ENCODE measurements at regions not wholly inside any gene's neighbourhood (a gene's known extent, or its start where the extent isn't known, plus 50 kb on each side); places are given as distances from the start of the nearest gene placed in this dataset.

DNA sequence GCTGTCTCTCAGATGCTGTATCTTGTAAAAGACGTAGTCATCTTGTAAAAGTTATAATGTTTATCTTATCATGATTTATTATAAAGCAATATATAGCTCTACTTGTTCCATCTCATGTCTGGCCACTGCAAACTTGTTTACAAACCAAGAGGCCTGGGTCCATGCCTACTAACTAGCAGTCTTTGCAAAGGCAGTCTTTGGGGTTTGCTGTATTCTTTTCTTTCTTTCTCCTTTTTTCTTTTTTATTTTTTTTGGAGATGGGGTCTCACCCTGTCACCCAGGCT, 272.6 kb downstream of the GATA3 start:
- TF ChIP-seq, protein P1, sequence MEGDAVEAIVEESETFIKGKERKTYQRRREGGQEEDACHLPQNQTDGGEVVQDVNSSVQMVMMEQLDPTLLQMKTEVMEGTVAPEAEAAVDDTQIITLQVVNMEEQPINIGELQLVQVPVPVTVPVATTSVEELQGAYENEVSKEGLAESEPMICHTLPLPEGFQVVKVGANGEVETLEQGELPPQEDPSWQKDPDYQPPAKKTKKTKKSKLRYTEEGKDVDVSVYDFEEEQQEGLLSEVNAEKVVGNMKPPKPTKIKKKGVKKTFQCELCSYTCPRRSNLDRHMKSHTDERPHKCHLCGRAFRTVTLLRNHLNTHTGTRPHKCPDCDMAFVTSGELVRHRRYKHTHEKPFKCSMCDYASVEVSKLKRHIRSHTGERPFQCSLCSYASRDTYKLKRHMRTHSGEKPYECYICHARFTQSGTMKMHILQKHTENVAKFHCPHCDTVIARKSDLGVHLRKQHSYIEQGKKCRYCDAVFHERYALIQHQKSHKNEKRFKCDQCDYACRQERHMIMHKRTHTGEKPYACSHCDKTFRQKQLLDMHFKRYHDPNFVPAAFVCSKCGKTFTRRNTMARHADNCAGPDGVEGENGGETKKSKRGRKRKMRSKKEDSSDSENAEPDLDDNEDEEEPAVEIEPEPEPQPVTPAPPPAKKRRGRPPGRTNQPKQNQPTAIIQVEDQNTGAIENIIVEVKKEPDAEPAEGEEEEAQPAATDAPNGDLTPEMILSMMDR (IDR thresholded peaks at IDR 0.05): no peak
- Histone ChIP-seq H3K4me1 (peaks cover 2% of the 10 kb centered on the region), H3K27me3 (ENCODE audit: low read depth) (peaks cover 2% of the 10 kb centered on the region), H3K4me3 (no peak overlapping the region), H3K36me3 (no peaks in the 10 kb centered on the region), H3K27ac (no peak overlapping the region), H3K9me3 (no peaks in the 10 kb centered on the region)
- DNase-seq: no peak
- ATAC-seq: no peak
- intact Hi-C loops (cut with DNase I): no loop called here

DNA sequence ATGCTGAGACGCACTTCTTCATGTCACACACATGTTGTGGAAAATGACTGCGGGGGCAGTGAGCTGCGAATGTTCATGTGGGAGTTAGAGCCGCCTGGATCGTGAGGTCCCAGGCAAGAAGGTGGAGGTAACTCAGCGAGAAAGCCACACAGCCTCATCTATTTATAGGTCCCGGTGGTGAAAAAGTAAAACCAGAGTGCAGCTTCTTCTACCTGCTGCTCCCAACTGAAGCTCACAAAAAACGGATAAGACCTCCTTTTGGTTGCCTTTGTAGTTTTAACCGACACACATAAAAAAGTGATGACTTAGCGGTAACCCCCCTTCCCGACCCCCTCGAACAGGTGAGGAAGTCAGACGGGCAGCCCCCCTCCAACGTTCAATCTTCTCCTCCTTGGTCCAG, 276.9 kb downstream of the GATA3 start:
- TF ChIP-seq, protein P1 (IDR thresholded peaks at IDR 0.05): no peak
- Histone ChIP-seq H3K36me3 (no peaks in the 10 kb centered on the region), H3K9me3 (no peaks in the 10 kb centered on the region), H3K4me1 (peaks cover 8% of the 10 kb centered on the region), H3K27ac (no peak overlapping the region), H3K27me3 (ENCODE audit: low read depth) (peaks cover 26% of the 10 kb centered on the region), H3K4me3 (no peak overlapping the region)
- DNase-seq: no peak
- intact Hi-C loops (cut with DNase I): no loop called here
- ATAC-seq: no peak

DNA sequence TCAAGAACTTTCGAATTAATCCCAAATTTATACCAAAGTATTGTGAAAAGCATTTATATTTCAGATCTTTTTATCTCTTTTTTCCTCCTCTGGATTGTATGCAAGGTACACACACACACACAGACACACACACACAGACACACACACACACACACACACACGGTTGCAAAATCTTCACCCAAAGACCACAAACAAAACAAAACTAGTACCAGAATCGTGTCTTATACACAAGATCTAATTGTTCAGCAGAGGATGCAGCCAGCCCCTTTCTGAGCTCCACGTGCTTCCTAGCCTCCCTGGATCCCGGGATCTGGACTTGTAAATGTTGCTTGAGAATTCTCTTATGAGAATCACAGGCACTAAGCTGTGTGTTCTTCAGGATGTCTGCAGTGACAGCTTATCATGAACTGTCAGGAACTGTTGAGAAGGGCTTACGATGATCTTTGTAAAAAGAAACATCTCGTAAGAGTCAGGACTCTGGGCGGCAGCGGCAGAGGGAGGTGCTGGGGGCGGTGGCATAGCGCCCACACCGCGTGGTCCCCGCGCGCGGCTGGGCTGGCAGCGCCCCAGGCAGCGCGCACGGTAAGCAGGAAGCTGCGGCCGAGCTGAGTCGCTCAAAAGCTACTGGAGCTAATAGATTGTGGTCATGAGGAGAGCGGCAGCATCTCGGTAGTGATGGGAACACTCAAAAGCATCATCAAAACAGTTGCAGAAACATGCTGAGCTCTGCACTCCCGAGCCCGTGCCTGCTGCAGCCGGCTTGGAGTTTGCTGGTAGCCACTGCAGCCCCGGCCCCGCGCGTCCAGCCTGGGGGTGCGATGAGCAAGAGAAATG, 277.6 kb downstream of the GATA3 start:
- H3K4me3 ChIP-seq: peak overlapping the region; percentile 40
- intact Hi-C loops (cut with DNase I): no loop called here

DNA sequence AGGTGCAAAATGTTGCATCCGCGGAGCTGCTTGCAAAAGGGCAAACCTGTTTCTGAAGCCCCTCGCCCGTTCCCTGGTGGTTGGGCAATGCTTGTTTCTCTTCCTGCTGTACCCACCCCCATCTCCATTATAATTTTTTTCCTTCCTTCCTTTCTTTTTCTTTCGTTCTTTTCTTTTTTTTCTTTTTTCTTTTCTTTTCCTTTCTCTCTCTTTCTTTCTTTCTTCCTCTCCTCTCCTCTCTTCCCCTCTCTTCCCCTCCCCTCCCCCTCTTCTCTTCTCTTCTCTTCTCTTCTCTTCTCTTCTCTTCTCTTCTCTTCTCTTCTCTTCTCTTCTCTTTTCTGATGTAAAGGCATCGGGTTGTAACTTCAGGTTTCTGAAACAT, 278.2 kb downstream of the GATA3 start:
- H3K27me3 ChIP-seq (ENCODE audit: low read depth): peaks cover 29% of the 10 kb centered on the region
- TF ChIP-seq, protein P1 (IDR thresholded peaks at IDR 0.05): no peak
- intact Hi-C loops (cut with DNase I): no loop called here
- no peak for ATAC-seq
- peak overlapping the region; percentile 40 for H3K4me3 ChIP-seq
- no peaks in the 10 kb centered on the region for H3K36me3 ChIP-seq
- peaks cover 8% of the 10 kb centered on the region for H3K4me1 ChIP-seq
- no peaks in the 10 kb centered on the region for H3K9me3 ChIP-seq
- DNase-seq: no peak
- no peak overlapping the region for H3K27ac ChIP-seq

More for the DNA sequence above, 277.6 kb downstream of the GATA3 start:
- Histone ChIP-seq H3K36me3 (no peaks in the 10 kb centered on the region), H3K4me1 (peaks cover 8% of the 10 kb centered on the region), H3K27me3 (ENCODE audit: low read depth) (peaks cover 26% of the 10 kb centered on the region), H3K9me3 (no peaks in the 10 kb centered on the region), H3K27ac (no peak overlapping the region)
- TF ChIP-seq, protein P1 (IDR thresholded peaks at IDR 0.05): no peak
- ATAC-seq (peak; percentile 83 to 92), DNase-seq (peak; percentile 66)

DNA sequence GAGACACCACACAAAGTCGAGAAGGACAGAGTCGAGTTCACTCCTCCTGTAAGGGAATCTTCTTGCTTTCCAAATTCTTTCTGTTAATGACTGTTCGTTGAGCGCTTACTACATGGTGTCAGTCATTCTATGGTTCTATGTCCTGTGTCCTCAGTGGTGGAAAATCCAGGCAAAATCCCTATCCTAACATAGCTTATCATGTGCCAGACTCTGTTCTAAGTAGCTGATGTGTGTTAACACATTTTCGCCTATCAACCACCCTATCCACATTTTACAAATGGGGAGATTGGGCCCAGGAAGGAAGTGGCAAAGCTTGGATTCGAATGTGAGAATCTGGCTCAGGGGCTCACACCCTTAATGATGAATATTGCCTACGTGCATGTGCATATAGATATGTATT, 280.1 kb downstream of the GATA3 start:
- Histone ChIP-seq H3K27me3 (ENCODE audit: low read depth) (peaks cover 47% of the 10 kb centered on the region), H3K9me3 (no peaks in the 10 kb centered on the region), H3K4me1 (peaks cover 8% of the 10 kb centered on the region), H3K27ac (no peak overlapping the region), H3K36me3 (no peaks in the 10 kb centered on the region), H3K4me3 (no peak overlapping the region)
- intact Hi-C loops (cut with DNase I): no loop called here
- ATAC-seq: no peak
- TF ChIP-seq, protein P1 (IDR thresholded peaks at IDR 0.05): no peak
- no peak for DNase-seq
